Stimulated activated memory B cell treated with anti-CD40 and anti-IgM and Interleukin-4, amounts not matched to agents 10 μg/mL and 1 μg/mL and 100 μg/mL, for 72 hours (primary cell): ENCODE measurements at regions not wholly inside any gene's neighbourhood (a gene's known extent, or its start where the extent isn't known, plus 50 kb on each side); places are given as distances from the start of the nearest gene placed in this dataset.

Experiments used
- ATAC-seq: fragments of 150-1000 bp; cut with Tn5 transposase; 2 replicates; pipeline ENCODE4 v1.10.0; 2021
- H3K27ac Mint-ChIP-seq: one replicate; pipeline ENCODE4 v1.8.0; 2022; ENCODE audit warnings: mild to moderate bottlenecking, mixed read lengths
- H3K27me3 Mint-ChIP-seq: one replicate; pipeline ENCODE4 v1.8.0; 2022; ENCODE audit warnings: mixed read lengths
- H3K36me3 Mint-ChIP-seq: one replicate; pipeline ENCODE4 v1.8.0; 2022; ENCODE audit warnings: mixed read lengths
- H3K4me1 Mint-ChIP-seq: one replicate; pipeline ENCODE4 v1.8.0; 2022; ENCODE audit warnings: mixed read lengths
- H3K4me3 Mint-ChIP-seq: one replicate; pipeline ENCODE4 v1.8.0; 2022; ENCODE audit warnings: mild to moderate bottlenecking, moderate library complexity, mixed read lengths
- H3K9me3 Mint-ChIP-seq: one replicate; pipeline ENCODE4 v1.8.0; 2022; ENCODE audit warnings: mixed read lengths

DNA sequence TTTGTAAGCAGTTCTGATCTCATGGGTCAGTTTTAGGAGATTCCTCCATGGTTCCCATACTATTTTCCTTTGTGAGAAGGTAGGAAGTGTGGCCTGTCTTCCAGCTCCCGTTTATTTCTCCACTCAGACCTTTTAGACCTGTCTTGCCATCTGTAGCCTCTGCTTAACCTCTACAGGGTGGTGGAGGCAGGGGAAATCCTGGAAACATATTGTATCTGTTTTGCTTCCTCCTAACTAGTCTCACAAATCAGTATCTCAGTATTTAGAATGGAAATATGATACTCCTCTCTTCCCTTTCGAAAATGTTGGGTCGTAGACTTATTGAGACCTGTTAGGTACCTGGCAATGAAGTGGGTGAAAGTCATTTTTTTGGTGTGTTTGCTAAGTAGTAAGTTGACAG is 399.4 kb upstream of the RGS6 start:
- Mint-ChIP-seq H3K36me3 (peaks cover 37% of the 10 kb centered on the region), H3K4me3 (no peak overlapping the region), H3K9me3 (no peaks in the 10 kb centered on the region), H3K27me3 (no peaks in the 10 kb centered on the region), H3K4me1 (peaks cover 23% of the 10 kb centered on the region), H3K27ac (no peak overlapping the region)
- ATAC-seq, result no peak

- no peak overlapping the region for H3K27ac Mint-ChIP-seq
- H3K4me1 Mint-ChIP-seq, result peaks cover 29% of the 10 kb centered on the region
- H3K27me3 Mint-ChIP-seq, result no peaks in the 10 kb centered on the region
- peaks cover 37% of the 10 kb centered on the region for H3K36me3 Mint-ChIP-seq
- H3K4me3 Mint-ChIP-seq, result no peak overlapping the region
- no peak for ATAC-seq
- H3K9me3 Mint-ChIP-seq, result no peaks in the 10 kb centered on the region
Measured at GRCh38 chr14:71533390-71533789, 398.8 kb upstream of the RGS6 start.

DNA sequence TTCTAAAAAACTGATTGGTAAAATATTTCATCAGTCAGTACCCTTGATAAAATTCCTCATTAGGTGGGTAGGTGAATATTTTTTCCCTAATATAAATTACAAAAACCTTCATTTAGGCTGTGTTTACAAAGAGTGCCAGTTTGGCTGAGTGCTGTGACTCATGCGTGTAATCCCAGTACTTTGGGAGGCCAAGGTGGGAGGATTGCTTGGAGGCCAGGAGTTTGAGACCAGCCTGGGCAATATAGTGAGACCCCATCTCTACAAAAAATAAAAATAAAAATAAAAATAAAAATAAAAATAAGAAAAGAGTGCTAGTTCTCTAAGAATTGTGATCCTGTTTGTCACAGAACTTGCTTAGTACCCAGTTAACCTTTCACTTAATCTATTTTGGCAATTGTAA is 398.4 kb upstream of the RGS6 start:
- no peak for ATAC-seq
- peaks cover 33% of the 10 kb centered on the region for H3K4me1 Mint-ChIP-seq
- peaks cover 37% of the 10 kb centered on the region for H3K36me3 Mint-ChIP-seq
- H3K9me3 Mint-ChIP-seq, result no peaks in the 10 kb centered on the region
- H3K27ac Mint-ChIP-seq, result no peak overlapping the region
- H3K27me3 Mint-ChIP-seq, result no peaks in the 10 kb centered on the region
- no peak overlapping the region for H3K4me3 Mint-ChIP-seq

- no peak overlapping the region for H3K27ac Mint-ChIP-seq
- H3K9me3 Mint-ChIP-seq, result no peaks in the 10 kb centered on the region
- H3K4me1 Mint-ChIP-seq, result peaks cover 40% of the 10 kb centered on the region
- no peak overlapping the region for H3K4me3 Mint-ChIP-seq
- ATAC-seq, result no peak
- peaks cover 37% of the 10 kb centered on the region for H3K36me3 Mint-ChIP-seq
- no peaks in the 10 kb centered on the region for H3K27me3 Mint-ChIP-seq
Measured at GRCh38 chr14:71534506-71534905, 397.7 kb upstream of the RGS6 start.

DNA sequence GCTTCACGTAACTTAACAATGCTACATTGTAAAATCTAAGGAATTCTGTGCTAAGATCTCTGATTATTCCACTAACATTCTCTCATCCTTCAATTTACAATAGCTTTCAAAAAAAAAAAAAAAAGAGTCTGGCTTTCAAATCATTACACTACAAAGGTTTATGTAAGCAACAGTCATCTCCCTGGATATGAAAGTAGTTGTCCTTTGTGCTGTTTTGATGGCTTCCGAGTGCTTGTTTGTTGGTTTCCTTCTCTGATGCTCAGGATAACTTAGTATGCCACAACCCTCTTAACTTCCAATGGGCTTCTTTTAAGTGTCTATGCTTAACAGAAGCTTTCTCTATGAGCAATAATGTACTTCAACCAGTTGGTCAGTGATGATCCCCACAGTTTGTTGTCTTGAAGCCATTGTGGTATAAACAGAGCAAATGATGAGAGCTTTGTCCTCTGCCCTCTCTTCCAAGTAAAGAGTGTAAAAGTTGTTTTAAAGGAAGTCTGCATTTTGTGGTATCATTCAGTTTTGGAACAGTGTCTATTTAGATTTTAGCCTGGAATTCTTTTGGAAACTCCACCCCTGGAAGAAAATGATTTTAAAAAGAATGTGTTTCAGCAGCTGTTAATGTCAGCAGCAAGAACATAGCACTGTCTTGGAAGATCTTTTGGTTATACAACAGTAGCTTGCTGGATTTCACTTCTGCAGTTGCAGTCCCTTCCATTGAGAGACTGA is 396.1 kb upstream of the RGS6 start:
- Mint-ChIP-seq H3K4me1 (peaks cover 42% of the 10 kb centered on the region), H3K4me3 (no peak overlapping the region), H3K36me3 (peaks cover 20% of the 10 kb centered on the region), H3K9me3 (no peaks in the 10 kb centered on the region), H3K27ac (peak overlapping the region; percentile 1), H3K27me3 (no peaks in the 10 kb centered on the region)
- ATAC-seq, result no peak

GRCh38 chr14:71536927-71537772 is 395.1 kb upstream of the RGS6 start:
- Mint-ChIP-seq H3K4me1 (peaks cover 43% of the 10 kb centered on the region), H3K27ac (no peak overlapping the region), H3K36me3 (peaks cover 15% of the 10 kb centered on the region), H3K27me3 (no peaks in the 10 kb centered on the region), H3K9me3 (peaks cover 2% of the 10 kb centered on the region), H3K4me3 (no peak overlapping the region)
- no peak for ATAC-seq

- peaks cover 8% of the 10 kb centered on the region for H3K9me3 Mint-ChIP-seq
- H3K27ac Mint-ChIP-seq, result peak overlapping the region; percentile 49
- H3K4me1 Mint-ChIP-seq, result peaks cover 44% of the 10 kb centered on the region
- no peak overlapping the region for H3K4me3 Mint-ChIP-seq
- ATAC-seq, result no peak
- peaks cover 21% of the 10 kb centered on the region for H3K36me3 Mint-ChIP-seq
- no peaks in the 10 kb centered on the region for H3K27me3 Mint-ChIP-seq
Measured at GRCh38 chr14:71538288-71538687, 393.9 kb upstream of the RGS6 start.

GRCh38 chr14:71538938-71539649 is 393.1 kb upstream of the RGS6 start:
- Mint-ChIP-seq H3K36me3 (peaks cover 20% of the 10 kb centered on the region), H3K4me3 (no peak overlapping the region), H3K4me1 (peaks cover 44% of the 10 kb centered on the region), H3K27ac (no peak overlapping the region), H3K9me3 (peaks cover 8% of the 10 kb centered on the region), H3K27me3 (no peaks in the 10 kb centered on the region)
- no peak for ATAC-seq

DNA sequence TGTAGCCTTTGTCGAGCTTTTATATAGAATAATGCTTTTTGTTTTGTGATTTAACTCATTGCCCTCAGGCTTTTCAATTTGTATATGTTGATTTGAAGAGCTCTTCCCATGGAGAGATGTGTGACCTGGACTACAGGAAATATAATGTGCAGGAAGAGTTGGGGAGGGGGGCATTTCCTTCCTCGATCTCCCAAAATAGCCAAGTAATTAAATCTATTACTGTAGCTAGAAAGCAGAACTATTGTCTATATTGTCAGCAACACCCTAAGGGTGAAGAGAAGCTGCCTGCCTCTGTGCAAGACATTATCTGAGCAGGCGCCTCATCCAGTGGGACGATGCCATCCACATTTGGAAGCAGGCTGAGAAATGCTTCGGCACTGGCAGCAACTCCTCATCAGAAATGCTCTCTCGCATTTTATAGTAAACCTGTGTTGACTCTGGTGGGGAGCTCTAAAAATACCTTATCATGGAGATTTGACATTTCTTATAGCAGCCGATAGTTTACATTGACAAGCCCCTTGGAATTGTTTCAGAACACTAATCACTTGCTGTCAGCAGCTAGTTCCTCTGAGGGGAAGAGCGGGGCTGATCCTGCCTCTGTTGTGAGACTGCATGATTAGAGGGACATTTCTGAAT is 392.5 kb upstream of the RGS6 start:
- no peak for ATAC-seq
- peaks cover 44% of the 10 kb centered on the region for H3K4me1 Mint-ChIP-seq
- H3K4me3 Mint-ChIP-seq, result no peak overlapping the region
- peaks cover 13% of the 10 kb centered on the region for H3K36me3 Mint-ChIP-seq
- no peaks in the 10 kb centered on the region for H3K27me3 Mint-ChIP-seq
- H3K9me3 Mint-ChIP-seq, result peaks cover 8% of the 10 kb centered on the region
- H3K27ac Mint-ChIP-seq, result no peak overlapping the region

- no peak overlapping the region for H3K4me3 Mint-ChIP-seq
- peaks cover 8% of the 10 kb centered on the region for H3K9me3 Mint-ChIP-seq
- H3K27me3 Mint-ChIP-seq, result no peaks in the 10 kb centered on the region
- H3K36me3 Mint-ChIP-seq, result peaks cover 6% of the 10 kb centered on the region
- no peak overlapping the region for H3K27ac Mint-ChIP-seq
- ATAC-seq, result no peak
- H3K4me1 Mint-ChIP-seq, result peaks cover 36% of the 10 kb centered on the region
Measured at GRCh38 chr14:71541271-71541670, 391.0 kb upstream of the RGS6 start.

DNA sequence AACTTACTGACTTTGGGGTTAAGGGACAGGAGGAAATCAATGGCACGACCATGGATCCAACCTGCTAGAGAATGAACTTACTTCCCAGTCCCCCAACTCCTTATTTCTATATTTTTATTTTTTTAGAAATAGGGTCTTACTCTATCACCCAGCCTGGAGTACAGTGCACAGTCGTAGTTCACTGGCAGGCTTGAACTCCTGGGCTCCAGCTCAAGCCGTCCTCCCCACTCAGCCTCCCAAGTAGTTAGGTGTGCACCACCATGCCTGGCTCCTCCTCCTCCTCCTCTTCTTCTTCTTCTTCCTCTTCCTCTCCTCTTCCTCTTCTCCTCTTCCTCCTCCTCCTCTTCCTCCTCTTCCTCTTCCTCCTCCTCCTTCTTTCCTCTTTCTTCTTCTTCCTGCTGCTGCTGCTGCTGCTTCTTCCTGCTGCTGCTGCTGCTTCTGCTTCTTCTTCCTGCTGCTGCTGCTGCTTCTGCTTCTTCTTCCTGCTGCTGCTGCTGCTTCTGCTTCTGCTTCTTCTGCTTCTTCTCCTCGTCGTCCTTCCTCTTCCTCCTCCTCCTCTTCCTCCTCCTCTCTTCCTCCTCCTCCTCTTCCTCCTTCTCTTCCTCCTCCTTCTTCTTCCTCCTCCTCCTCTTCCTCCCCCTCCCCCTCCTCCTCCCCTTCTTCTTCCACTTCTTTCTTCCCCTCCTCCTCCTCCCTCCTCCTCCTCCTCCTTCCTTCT is 390.1 kb upstream of the RGS6 start:
- Mint-ChIP-seq H3K36me3 (peaks cover 6% of the 10 kb centered on the region), H3K9me3 (peaks cover 8% of the 10 kb centered on the region), H3K4me1 (peaks cover 35% of the 10 kb centered on the region), H3K27ac (peak overlapping the region; percentile 74), H3K27me3 (no peaks in the 10 kb centered on the region), H3K4me3 (no peak overlapping the region)
- ATAC-seq, result no peak

- H3K9me3 Mint-ChIP-seq, result no peaks in the 10 kb centered on the region
- H3K4me1 Mint-ChIP-seq, result peaks cover 28% of the 10 kb centered on the region
- no peaks in the 10 kb centered on the region for H3K27me3 Mint-ChIP-seq
- H3K4me3 Mint-ChIP-seq, result no peak overlapping the region
- no peak overlapping the region for H3K27ac Mint-ChIP-seq
- H3K36me3 Mint-ChIP-seq, result peaks cover 6% of the 10 kb centered on the region
- no peak for ATAC-seq
Measured at GRCh38 chr14:71549421-71550050, 382.7 kb upstream of the RGS6 start.

GRCh38 chr14:71550367-71550766 is 381.9 kb upstream of the RGS6 start:
- H3K36me3 Mint-ChIP-seq, result peaks cover 6% of the 10 kb centered on the region
- H3K4me1 Mint-ChIP-seq, result peaks cover 36% of the 10 kb centered on the region
- H3K27me3 Mint-ChIP-seq, result no peaks in the 10 kb centered on the region
- no peaks in the 10 kb centered on the region for H3K9me3 Mint-ChIP-seq
- no peak overlapping the region for H3K4me3 Mint-ChIP-seq
- peak overlapping the region; percentile 46 for H3K27ac Mint-ChIP-seq
- no peak for ATAC-seq

GRCh38 chr14:71551291-71551950 is 380.8 kb upstream of the RGS6 start:
- peaks cover 47% of the 10 kb centered on the region for H3K4me1 Mint-ChIP-seq
- no peak for ATAC-seq
- no peak overlapping the region for H3K4me3 Mint-ChIP-seq
- peaks cover 6% of the 10 kb centered on the region for H3K36me3 Mint-ChIP-seq
- H3K27me3 Mint-ChIP-seq, result no peaks in the 10 kb centered on the region
- H3K27ac Mint-ChIP-seq, result peak overlapping the region; percentile 46
- H3K9me3 Mint-ChIP-seq, result no peaks in the 10 kb centered on the region
